ENCODE measurements at regions not wholly inside any gene's neighbourhood (a gene's known extent, or its start where the extent isn't known, plus 50 kb on each side); places are given as distances from the start of the nearest gene placed in this dataset.

- no peak for DNase-seq
- Histone ChIP-seq H3K4me1 (no peaks in the 10 kb centered on the region), H3K4me3 (ENCODE audit: low read depth, low read length) (no peak overlapping the region), H3K27me3 (no peaks in the 10 kb centered on the region), H3K9me3 (no peaks in the 10 kb centered on the region), H3K36me3 (no peaks in the 10 kb centered on the region)
- no peak for TF ChIP-seq CTCF (IDR thresholded peaks at IDR 0.05; ENCODE audit: low read depth, low read length)
Observed at GRCh38 chr17:34009912-34010311, 245.2 kb upstream of the CCL2 start.

GRCh38 chr17:34010534-34010933, 244.6 kb upstream of the CCL2 start:
- Histone ChIP-seq H3K36me3 (no peaks in the 10 kb centered on the region), H3K4me3 (ENCODE audit: low read depth, low read length) (no peak overlapping the region), H3K27me3 (no peaks in the 10 kb centered on the region), H3K9me3 (no peaks in the 10 kb centered on the region), H3K4me1 (no peaks in the 10 kb centered on the region)
- no peak for DNase-seq
- TF ChIP-seq CTCF (IDR thresholded peaks at IDR 0.05; ENCODE audit: low read depth, low read length), result no peak

GRCh38 chr17:34011599-34011998, 243.5 kb upstream of the CCL2 start:
- H3K4me1 ChIP-seq, result no peaks in the 10 kb centered on the region
- no peaks in the 10 kb centered on the region for H3K9me3 ChIP-seq
- H3K36me3 ChIP-seq, result no peaks in the 10 kb centered on the region
- H3K4me3 ChIP-seq (ENCODE audit: low read depth, low read length), result no peak overlapping the region
- TF ChIP-seq CTCF (IDR thresholded peaks at IDR 0.05; ENCODE audit: low read depth, low read length), result no peak
- no peak for DNase-seq
- H3K27me3 ChIP-seq, result no peaks in the 10 kb centered on the region

- Histone ChIP-seq H3K27me3 (no peaks in the 10 kb centered on the region; the same call in 1 of the 2 replicates), H3K9me3 (no peaks in the 10 kb centered on the region), H3K36me3 (no peaks in the 10 kb centered on the region), H3K4me3 (ENCODE audit: low read depth, low read length) (no peak overlapping the region), H3K4me1 (no peaks in the 10 kb centered on the region)
- no peak for TF ChIP-seq CTCF (IDR thresholded peaks at IDR 0.05; ENCODE audit: low read depth, low read length)
- DNase-seq, result no peak
Observed at GRCh38 chr17:34012709-34013375, 242.2 kb upstream of the CCL2 start.

GRCh38 chr17:34015253-34015652, 239.8 kb upstream of the CCL2 start:
- Histone ChIP-seq H3K9me3 (no peaks in the 10 kb centered on the region), H3K4me1 (no peaks in the 10 kb centered on the region), H3K36me3 (no peaks in the 10 kb centered on the region), H3K27me3 (no peaks in the 10 kb centered on the region; the same call in 1 of the 2 replicates), H3K4me3 (ENCODE audit: low read depth, low read length) (no peak overlapping the region)
- TF ChIP-seq CTCF (IDR thresholded peaks at IDR 0.05; ENCODE audit: low read depth, low read length), result no peak
- no peak for DNase-seq

GRCh38 chr17:34024386-34024785, 230.7 kb upstream of the CCL2 start:
- H3K27me3 ChIP-seq, result no peaks in the 10 kb centered on the region; the same call in 1 of the 2 replicates
- no peaks in the 10 kb centered on the region for H3K9me3 ChIP-seq
- H3K4me1 ChIP-seq, result no peaks in the 10 kb centered on the region
- no peaks in the 10 kb centered on the region for H3K36me3 ChIP-seq
- DNase-seq, result no peak
- no peak overlapping the region for H3K4me3 ChIP-seq (ENCODE audit: low read depth, low read length)
- TF ChIP-seq CTCF (IDR thresholded peaks at IDR 0.05; ENCODE audit: low read depth, low read length), result no peak
